CD4-positive, alpha-beta T cell treated with Interleukin-12 subunit alpha and Interleukin-12 subunit beta, for 1 hour (primary cell): ENCODE measurements at regions not wholly inside any gene's neighbourhood (a gene's known extent, or its start where the extent isn't known, plus 50 kb on each side); places are given as distances from the start of the nearest gene placed in this dataset.
"Not testable (repeated sequence)": the region's sequence is repeated elsewhere in the genome, so short reads cannot be mapped to it uniquely, and the experiment has no call there.

Experiments
- DNase-seq: peaks from one replicate; pipeline ENCODE4 v3.0.0-alpha.2; 2020

DNA sequence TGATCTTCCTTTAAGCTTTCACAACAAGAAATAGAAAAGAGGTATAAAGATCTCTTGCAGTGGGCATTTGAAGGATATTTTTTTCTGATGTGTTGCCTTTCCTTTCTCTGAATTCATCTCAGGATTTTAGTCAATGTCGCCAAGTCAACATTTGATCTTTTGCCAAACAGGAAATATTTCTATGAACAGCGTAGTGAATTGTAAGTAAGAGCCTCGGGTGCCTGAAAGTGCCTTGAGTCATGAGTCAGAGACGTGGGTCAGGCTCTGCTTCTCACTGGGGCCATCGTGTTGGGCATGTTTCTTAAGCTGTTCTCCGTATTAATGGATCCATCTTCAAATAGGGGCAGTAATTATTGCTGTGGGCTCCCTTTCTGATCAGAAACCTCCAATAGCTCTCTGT is 471.4 kb upstream of the AMELY start:
- DNase-seq: no peak

DNA sequence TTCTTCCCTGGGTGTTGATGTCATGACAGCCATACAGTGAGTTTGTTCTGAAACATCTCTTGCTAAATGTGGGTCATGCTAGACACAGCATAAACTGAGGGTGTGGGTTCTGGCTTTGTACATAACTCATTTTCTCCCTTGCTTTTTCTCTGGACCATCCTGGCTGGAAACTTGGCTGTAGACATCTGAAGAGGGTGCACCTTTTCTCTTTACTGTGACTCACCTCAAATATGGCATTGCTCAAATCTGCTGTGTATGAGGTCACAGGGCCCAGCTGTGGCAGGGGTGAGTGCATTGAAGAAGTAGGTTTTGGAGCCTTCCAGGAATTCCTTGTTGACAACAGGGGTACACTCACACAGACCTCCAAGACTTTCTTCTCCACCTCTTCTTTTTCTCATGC is 465.5 kb upstream of the AMELY start:
- DNase-seq: no peak

DNA sequence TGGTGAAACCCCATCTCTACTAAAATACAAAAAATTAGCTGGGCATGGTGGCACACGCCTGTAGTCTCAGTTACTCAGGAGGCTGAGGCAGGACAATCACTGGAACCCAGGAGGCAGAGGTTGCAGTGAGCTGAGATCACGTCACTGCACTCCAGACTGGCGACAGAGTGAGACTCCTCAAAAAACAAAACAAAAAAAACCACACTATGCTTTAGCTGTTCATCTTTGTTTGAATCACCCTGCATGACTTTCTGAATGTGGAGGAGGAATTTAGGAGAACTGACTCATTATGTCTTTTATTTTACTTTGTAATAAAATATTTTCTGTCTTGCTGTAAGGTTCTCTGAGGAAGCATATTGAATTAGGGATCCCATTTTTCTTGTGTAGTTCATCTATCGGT is 462.9 kb upstream of the AMELY start:
- not testable (repeated sequence) for DNase-seq

DNA sequence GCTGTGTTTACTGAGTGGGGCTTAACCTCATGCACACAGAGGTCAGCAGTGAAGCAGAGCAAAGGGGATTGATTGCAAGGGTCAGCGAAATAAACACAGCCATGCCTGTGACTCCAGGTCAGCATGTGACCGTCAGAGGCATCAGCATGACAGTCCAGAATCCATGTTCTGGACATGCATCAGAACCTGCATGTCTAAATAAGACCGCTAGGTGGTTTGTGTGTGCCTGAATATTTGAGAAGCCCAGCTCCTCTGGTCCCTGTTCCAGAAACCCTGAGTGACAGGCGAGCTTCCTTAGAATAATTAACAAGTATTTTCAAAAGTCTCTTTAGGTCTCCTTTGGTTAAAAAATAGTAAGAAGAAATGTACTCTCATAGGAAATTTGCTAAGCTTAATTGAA is 460.4 kb upstream of the AMELY start:
- DNase-seq: not testable (repeated sequence)

GRCh38 chrY:7371026-7371425 is 459.5 kb upstream of the AMELY start:
- not testable (repeated sequence) for DNase-seq

DNA sequence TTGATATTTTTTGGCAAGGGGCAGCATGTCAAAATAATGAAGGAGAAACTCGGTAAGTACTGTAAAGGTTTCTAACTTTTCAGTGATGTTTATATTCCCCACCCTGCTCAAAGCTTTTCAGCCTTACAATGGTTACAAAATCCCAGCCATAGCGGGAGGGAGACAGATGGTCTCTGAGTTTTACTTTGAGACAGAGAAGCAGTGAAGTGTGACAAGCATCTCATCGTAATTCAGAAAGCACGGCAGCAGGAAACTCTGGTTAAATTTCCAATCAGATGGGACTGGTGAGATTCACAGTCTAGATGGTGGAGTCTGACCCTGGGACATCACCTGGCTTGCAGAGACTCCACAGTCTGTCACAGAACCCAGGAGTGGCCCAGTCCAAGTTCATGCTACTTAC is 448.0 kb upstream of the AMELY start:
- no peak for DNase-seq

DNA sequence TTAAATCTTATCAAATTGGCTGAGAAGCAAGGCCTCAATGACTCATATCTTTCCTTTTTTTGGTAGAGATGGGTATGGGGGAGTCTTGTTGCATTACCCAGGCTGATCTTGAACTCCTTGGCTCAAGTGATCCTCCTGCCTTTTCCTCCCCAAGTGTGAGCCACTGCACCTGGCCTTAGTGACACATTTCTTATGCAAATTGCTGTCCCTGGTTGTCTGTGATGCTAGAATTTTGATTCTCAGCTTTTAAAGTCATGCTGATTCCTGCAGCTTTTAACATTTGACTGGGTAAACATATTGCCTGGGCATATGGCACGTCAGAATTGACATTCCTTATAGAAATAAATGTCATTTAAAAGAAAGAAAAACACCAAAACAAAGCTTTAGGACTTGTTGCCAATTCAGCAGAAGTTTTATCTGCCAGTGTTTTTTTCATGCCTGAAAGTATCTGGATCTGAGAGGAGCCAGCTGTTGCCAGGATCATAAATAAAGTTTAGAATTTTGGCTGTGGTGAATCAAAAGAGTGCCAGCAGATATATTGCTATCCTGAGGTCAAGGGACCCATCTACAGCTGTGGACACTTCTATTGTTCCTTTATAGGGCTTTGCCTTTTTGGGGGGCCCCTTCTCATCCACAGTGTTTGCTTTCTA is 446.7 kb upstream of the AMELY start:
- no peak for DNase-seq

- DNase-seq: not testable (repeated sequence)
Measured at GRCh38 chrY:7355891-7356290, 444.3 kb upstream of the AMELY start.

GRCh38 chrY:7344661-7345060 is 433.1 kb upstream of the AMELY start:
- peak; percentile 55 for DNase-seq

GRCh38 chrY:7343261-7343660 is 431.7 kb upstream of the AMELY start:
- DNase-seq: no peak

DNA sequence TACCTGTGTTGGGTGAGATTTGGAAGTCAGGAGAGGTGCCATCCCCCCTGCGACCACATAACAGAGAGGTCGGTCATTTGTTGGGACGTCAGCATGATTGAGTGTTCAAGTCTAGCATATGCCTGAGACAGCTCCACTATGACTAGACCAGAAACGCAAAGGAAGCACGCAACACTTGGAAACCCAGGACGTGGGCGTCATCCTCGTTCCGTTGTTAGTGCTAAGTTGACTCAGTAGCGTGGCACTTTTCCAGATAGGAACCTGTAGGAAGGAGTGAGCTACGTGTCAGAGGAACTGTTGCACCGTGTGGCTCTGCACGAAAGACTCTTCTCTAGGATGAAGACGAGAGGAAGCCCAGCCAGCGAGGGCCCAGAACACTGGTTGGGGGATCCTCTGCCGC is 431.2 kb upstream of the AMELY start:
- not testable (repeated sequence) for DNase-seq

- DNase-seq: peak; percentile 41
Measured at GRCh38 chrY:7339391-7340087, 428.0 kb upstream of the AMELY start.

DNA sequence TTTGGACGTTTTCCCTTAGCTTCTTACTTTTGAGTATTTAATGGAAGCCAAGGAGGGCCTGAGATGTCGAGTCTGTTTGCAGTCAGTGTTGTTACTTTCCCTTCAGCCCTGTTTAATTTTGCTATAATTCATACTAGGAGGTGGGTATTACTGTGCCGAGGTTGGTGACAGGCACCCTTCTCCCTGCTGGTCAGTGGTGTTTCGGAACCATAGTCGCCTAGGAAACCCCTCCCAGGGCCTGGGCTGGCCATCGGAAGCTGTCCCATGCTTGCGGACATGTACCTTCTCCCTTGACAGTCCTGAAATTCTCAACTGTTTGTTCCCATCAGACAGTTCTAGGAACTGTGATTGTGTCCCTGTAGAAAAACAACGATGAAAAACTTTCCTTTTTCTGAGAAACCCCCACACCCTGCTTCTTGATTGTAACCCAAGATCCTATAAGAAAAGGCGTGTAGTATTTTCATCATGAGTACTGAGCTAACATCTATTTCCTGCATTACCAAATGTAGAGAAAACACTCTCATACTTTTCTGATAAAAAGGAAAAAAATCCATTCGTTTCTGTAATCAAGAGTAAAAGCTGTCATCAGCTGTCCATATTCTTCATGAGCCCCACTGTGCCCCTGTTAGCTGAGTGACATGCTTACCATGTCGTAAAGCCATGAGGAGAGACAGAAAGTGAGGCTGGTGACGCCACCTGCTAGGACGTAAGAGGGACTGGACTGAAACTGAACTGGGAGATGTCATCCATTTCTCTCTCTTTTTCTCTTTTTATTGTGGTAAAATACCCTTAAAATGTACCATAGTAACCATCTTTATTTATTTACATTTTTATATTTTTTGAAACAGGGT is 424.7 kb upstream of the AMELY start:
- DNase-seq: peak; percentile 23

DNA sequence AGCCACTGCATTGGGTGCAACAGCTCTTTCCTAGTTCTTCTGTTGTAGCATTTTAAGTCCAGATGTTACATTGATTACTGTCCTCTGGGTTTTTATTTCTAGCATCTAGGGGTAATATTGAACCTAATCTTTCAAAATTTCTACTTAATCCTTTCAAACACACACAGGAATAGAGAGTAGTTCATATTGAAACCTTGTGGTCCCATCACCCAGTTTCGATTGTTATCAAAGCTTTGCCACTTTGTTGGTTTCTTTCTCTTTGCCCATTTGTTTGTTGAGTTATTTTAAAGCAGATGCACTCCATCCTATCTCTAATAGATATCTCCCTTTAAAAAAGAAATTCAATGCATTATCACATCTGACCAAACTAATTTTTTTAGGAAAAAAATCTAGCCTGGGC is 422.9 kb upstream of the AMELY start:
- peak; percentile 10 for DNase-seq

GRCh38 chrY:7326296-7327246 is 415.0 kb upstream of the AMELY start:
- peak; percentile 67 for DNase-seq

DNA sequence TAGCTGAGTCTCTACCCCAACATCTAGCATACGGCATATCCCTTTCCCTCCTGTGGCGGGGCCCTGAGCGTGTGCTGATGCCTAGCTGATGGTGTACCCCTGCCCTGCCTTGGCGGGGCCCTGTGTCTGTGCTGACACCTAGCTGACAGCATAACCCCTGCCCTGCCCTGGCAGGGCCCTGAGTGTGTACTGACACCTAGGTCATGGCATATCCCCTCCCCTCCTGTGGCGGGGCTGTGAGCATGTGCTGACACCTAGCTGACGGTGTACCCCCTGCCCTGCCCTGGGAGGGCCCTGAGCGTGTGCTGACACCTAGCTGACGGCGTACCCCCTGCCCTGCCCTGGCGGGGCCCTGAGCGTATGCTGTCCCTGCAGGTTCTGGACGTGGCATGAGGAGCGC is 414.0 kb upstream of the AMELY start:
- no peak for DNase-seq

DNA sequence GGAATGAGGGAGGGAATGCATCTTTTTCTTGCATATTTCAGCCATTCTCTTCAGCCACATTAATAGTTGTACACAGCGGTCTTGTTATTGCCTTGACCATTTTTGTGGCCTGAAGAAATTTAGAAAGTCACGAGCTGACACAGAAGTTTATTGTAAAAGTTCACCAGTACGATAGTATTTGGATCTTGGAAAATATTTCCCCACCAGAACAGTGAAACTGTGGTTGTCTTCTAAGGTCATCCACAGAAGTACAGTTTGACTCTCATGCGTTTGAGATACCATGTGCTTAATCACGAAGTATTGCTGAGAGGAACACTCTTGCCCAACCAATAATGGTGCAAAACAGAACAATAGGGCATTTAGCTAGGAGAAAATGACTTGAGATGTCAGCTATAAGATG is 409.2 kb upstream of the AMELY start:
- DNase-seq: no peak

GRCh38 chrY:7320171-7320570 is 408.6 kb upstream of the AMELY start:
- not testable (repeated sequence) for DNase-seq

- no peak for DNase-seq
Measured at GRCh38 chrY:7318122-7318521, 406.6 kb upstream of the AMELY start.

DNA sequence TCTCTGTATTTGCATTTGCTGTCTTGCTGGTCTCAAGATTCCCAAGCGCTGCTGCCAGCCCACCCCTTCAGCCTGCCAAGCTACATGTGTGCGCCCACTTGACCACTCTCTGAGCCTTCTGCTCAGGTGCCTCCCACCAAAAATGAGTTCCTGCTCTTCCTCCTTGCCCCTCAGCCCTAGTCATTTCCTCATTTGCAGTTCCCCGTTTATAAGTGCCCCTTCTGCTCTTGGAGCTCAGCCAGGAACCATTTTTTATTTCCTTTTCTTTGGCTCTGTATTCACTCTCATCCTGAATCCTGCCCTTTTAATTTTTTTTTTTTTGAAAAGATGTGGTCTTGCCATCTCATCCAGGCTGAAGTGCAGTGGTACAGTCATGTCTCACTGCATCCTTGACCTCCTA is 406.0 kb upstream of the AMELY start:
- no peak for DNase-seq

DNA sequence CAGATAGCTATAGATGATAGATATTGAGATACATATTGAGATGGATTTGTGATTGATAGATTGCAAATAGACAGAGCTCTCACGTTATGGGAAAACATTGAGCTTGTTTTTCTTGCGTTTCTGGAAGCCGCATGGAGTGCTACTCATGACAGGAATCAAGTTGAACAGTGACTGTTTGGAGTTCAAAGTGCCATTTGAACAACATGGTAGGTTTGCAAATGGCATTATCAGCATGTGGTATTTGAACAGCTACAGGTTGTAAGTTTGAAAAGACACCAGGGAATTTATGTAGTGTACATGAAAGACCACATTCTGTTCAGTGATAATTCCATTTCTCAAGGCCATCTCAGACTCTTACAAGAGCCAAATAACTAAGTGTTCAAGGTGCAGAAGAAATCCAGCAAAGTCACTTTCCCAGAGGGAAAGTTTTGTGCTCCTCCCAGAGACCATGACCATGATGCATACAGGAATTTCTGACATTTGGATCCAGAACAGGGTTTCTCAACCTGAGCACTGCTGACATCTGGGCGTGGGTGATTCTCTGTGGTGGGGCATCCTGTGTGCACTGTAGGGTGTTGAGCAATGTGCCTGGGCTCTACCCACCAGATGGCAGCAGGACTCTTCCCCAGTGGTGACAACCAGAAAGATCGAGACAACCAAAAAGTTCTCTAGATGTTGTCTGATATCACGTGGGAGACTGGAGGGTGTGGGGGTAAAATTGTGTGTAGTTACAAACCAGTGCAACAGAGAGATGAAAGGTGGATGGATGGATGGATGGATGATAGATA is 399.1 kb upstream of the AMELY start:
- DNase-seq: peak; percentile 77

DNA sequence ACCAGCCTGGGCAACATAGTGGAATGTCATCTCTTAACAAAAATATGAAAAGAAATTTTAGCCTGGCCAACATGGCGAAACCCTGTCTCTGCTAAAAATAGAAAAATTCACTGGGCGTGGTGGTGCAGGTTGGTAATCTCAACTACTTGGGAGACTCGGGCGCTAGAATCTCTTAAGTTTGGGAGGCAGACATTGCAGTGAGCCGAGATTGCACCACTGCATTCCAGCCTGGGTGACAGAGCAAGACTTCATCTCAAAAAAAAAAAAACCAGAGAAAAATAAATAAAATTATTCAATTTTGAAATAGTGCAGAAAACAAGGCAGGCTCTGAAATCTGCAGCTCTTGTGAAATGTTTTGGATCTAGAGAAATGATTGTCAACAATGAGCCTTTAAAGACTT is 397.3 kb upstream of the AMELY start:
- DNase-seq: no peak
